NOMO-1 (cell line): ENCODE measurements at regions not wholly inside any gene's neighbourhood (a gene's known extent, or its start where the extent isn't known, plus 50 kb on each side); places are given as distances from the start of the nearest gene placed in this dataset.

Experiments used
- DNase-seq, 2 experiments: peaks; one replicate each; lab custom pipeline; 2025; ENCODE audit not compliant: unreplicated experiment in 2 of 2; lab: John Stamatoyannopoulos, UW

- no peak for DNase-seq
Measured at GRCh38 chr12:9264546-9264945, 56.4 kb upstream of the PZP start.

GRCh38 chr12:9260931-9261330, 52.7 kb upstream of the PZP start:
- no peak for DNase-seq

DNA sequence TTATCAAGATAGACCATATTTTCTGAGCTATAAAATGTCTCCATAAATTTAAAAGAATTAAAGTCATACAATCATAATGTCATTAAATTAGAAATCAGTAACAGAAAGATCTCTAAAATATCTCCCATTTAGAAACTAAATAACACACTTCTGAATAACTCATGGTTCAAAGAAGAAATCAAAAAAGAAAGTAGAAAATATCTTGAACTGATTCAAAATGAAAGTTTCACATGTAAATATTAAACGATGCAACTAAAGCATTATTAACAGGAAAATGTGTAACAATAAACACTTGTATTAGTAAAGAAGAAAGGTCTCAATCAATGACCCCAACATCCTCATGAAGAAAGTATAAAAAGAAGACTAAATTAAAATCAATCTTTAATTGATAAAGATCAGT, 50.5 kb upstream of the PZP start:
- DNase-seq = no peak
